Right atrium auricular region (tissue), 2 donors: ENCODE measurements at regions not wholly inside any gene's neighbourhood (a gene's known extent, or its start where the extent isn't known, plus 50 kb on each side); places are given as distances from the start of the nearest gene placed in this dataset.

Source experiments
- DNase-seq: peaks from one replicate; pipeline ENCODE4 v3.0.0-alpha.2; 2019; ENCODE audit warnings: low spot score
- H3K27ac ChIP-seq, 2 donors: fragments of 200-600 bp; sonication (generic); 1 replicate in 1 of 2; 2 replicates in 1 of 2; pipeline ENCODE4 v1.5.1; 2016 to 2019
- H3K27me3 ChIP-seq, 2 donors: fragments of 200-600 bp; sonication (generic); one replicate each; pipeline versions ENCODE4 v1.5.1 to v1.6.0; 2017 to 2019
- H3K36me3 ChIP-seq: fragments of 200-600 bp; sonication (generic); one replicate; pipeline ENCODE4 v1.5.1; 2016
- H3K4me1 ChIP-seq, 2 donors: fragments of 200-600 bp; sonication (generic); one replicate each; pipeline versions ENCODE4 v1.5.1 to v1.6.0; 2017 to 2019
- H3K4me3 ChIP-seq, 2 donors: fragments of 200-600 bp; sonication (generic); 1 replicate in 1 of 2; 2 replicates in 1 of 2; pipeline ENCODE4 v1.5.1; 2017 to 2019; ENCODE audit warnings: mild to moderate bottlenecking in 1 of 2, moderate library complexity in 1 of 2
- H3K9me3 ChIP-seq, 2 donors: fragments of 200-600 bp; sonication (generic); one replicate each; pipeline ENCODE4 v1.5.1; 2019
- CTCF ChIP-seq, 2 donors: fragments of 200-600 bp; sonication (generic); IDR thresholded peaks; one replicate each; pipeline ENCODE4 v1.5.1; 2019; ENCODE audit warnings: antibody characterized with exemption in 2 of 2

DNA sequence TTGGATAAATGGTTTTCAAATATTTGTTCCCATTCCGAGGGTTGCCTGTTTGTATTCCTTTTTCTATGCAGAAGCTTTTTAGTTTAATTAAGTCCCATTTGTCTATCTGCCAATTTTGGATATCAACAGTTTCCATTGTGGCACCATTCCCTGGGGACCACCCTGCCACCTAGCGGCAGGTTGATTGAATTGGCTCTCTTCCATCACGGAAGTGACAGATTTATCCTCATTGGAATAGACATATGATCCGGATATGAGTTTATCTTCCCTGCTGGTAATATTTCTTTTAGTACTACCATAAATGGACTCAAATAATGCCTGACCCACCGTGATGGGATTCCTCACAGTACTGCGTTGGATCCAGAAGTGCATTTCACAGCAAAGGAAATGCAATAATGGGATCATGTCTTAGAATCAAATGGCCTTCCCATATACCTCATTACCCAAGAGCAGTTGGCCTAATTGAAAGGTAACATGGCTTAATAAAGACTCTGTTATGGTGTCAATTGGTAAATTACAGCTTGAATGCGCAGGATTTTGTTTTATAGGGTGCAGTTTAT is 327.0 kb downstream of the BMP2 start:
- Histone ChIP-seq H3K4me3 (no peak overlapping the region), H3K36me3 (no peaks in the 10 kb centered on the region), H3K4me1 (no peaks in the 10 kb centered on the region), H3K27ac (no peak overlapping the region), H3K27me3 (no peaks in the 10 kb centered on the region), H3K9me3 (peaks cover 0 to 10% of the 10 kb centered on the region in 2 donors)
- TF ChIP-seq CTCF (IDR thresholded peaks at IDR 0.05): peak in 1 of 2 donors; percentile 42
- DNase-seq: no peak

GRCh38 chr20:7106910-7107309 is 339.4 kb downstream of the BMP2 start:
- Histone ChIP-seq H3K36me3 (no peaks in the 10 kb centered on the region), H3K27me3 (no peaks in the 10 kb centered on the region), H3K27ac (no peak overlapping the region), H3K9me3 (no peaks in the 10 kb centered on the region), H3K4me1 (no peaks in the 10 kb centered on the region), H3K4me3 (no peak overlapping the region)
- no peak for DNase-seq
- TF ChIP-seq CTCF (IDR thresholded peaks at IDR 0.05): no peak

GRCh38 chr20:7108929-7109328 is 341.4 kb downstream of the BMP2 start:
- Histone ChIP-seq H3K27ac (no peak overlapping the region), H3K4me3 (no peak overlapping the region), H3K4me1 (no peaks in the 10 kb centered on the region), H3K27me3 (no peaks in the 10 kb centered on the region), H3K9me3 (no peaks in the 10 kb centered on the region), H3K36me3 (no peaks in the 10 kb centered on the region)
- no peak for TF ChIP-seq CTCF (IDR thresholded peaks at IDR 0.05)
- DNase-seq: no peak

GRCh38 chr20:7113577-7114466 is 346.3 kb downstream of the BMP2 start:
- DNase-seq: no peak
- H3K27ac ChIP-seq: no peak overlapping the region
- no peaks in the 10 kb centered on the region for H3K9me3 ChIP-seq
- no peaks in the 10 kb centered on the region for H3K27me3 ChIP-seq
- TF ChIP-seq CTCF (IDR thresholded peaks at IDR 0.05): peak in 1 of 2 donors; percentile 63
- no peak overlapping the region for H3K4me3 ChIP-seq
- H3K36me3 ChIP-seq: no peaks in the 10 kb centered on the region
- no peaks in the 10 kb centered on the region for H3K4me1 ChIP-seq

DNA sequence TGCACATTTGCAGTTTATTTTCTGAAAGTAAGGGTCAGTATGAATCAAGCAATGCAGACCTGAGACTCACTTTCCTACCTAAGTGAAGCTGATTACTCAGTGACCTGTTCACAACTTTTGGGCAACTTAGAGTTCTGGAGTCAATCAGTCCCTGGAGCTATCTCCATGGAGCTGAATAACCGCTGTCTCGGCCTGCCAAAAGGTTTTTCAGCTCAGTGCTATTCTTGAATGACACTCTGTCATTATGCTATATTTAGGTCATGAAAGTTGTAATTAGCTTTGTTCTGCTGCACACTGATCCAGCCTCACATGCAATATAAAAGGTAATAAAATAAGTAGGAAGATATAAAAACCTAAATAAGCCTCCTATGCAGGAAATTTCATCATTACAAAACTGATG is 356.0 kb downstream of the BMP2 start:
- no peak for DNase-seq
- peak overlapping the region in 1 of 2 donors; percentile 9 for H3K27ac ChIP-seq
- TF ChIP-seq CTCF (IDR thresholded peaks at IDR 0.05): no peak
- H3K9me3 ChIP-seq: no peaks in the 10 kb centered on the region
- H3K4me3 ChIP-seq: no peak overlapping the region
- no peaks in the 10 kb centered on the region for H3K27me3 ChIP-seq
- H3K36me3 ChIP-seq: no peaks in the 10 kb centered on the region
- H3K4me1 ChIP-seq: no peaks in the 10 kb centered on the region
